SK-N-SH (cell line): ENCODE measurements at regions not wholly inside any gene's neighbourhood (a gene's known extent, or its start where the extent isn't known, plus 50 kb on each side); places are given as distances from the start of the nearest gene placed in this dataset.

Experiments used
- CTCF ChIA-PET: fragments of 300-600, 350-600 bp; formaldehyde crosslinking; extraction: SDS; loops from one replicate; lab custom pipeline; 2021; lab: Yijun Ruan, JAX
- POLR2A ChIA-PET: fragments of 350-600 bp; sonication (Branson Sonifier 250); formaldehyde crosslinking; extraction: SDS; loops from one replicate; lab custom pipeline; 2020; ENCODE audit warnings: antibody characterized with exemption, inconsistent platforms; lab: Yijun Ruan, JAX
- DNase-seq: peaks from one replicate; pipeline ENCODE4 v3.0.0; 2012
- H2AFZ ChIP-seq: fragments of 200-600 bp; sonication (generic); 2 replicates; pipeline ENCODE4 v1.8.1; 2016; ENCODE audit warnings: antibody characterized with exemption, mild to moderate bottlenecking, low read depth
- H3F3A ChIP-seq: fragments of 200-600 bp; sonication (generic); replicated peaks from 2 replicates; pipeline ENCODE3; 2016; ENCODE audit warnings: antibody characterized with exemption, mild to moderate bottlenecking; ENCODE audit not compliant: insufficient read depth
- H3K27ac ChIP-seq, 2 experiments: fragments of 200-500 bp in 1 of 2; fragments of 200-600 bp in 1 of 2; sonication (Bioruptor generic) in 1 of 2; sonication (generic), shearing (Covaris generic) in 1 of 2; 2 replicates each; pipeline versions ENCODE4 v1.5.1 to v1.6.1; 2014 to 2016; ENCODE audit warnings: low read depth in 2 of 2, inconsistent platforms in 1 of 2, low read length in 1 of 2, mild to moderate bottlenecking in 1 of 2, mixed read lengths in 1 of 2
- H3K27me3 ChIP-seq: fragments of 200-600 bp; sonication (generic), shearing (Covaris generic); 2 replicates; pipeline ENCODE4 v1.6.1; 2016; ENCODE audit warnings: mixed run types; ENCODE audit not compliant: insufficient read depth
- H3K36me3 ChIP-seq, 2 experiments: fragments of 200-500 bp in 1 of 2; fragments of 200-600 bp in 1 of 2; sonication (Bioruptor generic) in 1 of 2; sonication (generic) in 1 of 2; replicated peaks in 1 of 2; 2 replicates each; pipeline versions ENCODE3 to v1.5.1; 2014 to 2016; ENCODE audit warnings: low read length in 1 of 2, mild to moderate bottlenecking in 1 of 2; ENCODE audit not compliant: insufficient read depth in 2 of 2, control insufficient read depth in 1 of 2
- H3K4me1 ChIP-seq, 2 experiments: fragments of 200-500 bp in 1 of 2; fragments of 200-600 bp in 1 of 2; sonication (Bioruptor generic) in 1 of 2; sonication (generic), shearing (Covaris generic) in 1 of 2; 2 replicates each; pipeline versions ENCODE4 v1.5.1 to v1.6.1; 2014 to 2016; ENCODE audit warnings: low read depth in 1 of 2, low read length in 1 of 2, mixed run types in 1 of 2; ENCODE audit not compliant: insufficient read depth in 2 of 2, control insufficient read depth in 1 of 2
- H3K4me2 ChIP-seq: fragments of 200-600 bp; sonication (generic), shearing (Covaris generic); 2 replicates; pipeline ENCODE4 v1.6.1; 2017; ENCODE audit warnings: mixed run types
- H3K4me3 ChIP-seq, 2 experiments: fragments of 200-500 bp in 1 of 2; fragments of 200-600 bp in 1 of 2; sonication (Bioruptor generic) in 1 of 2; sonication (generic), shearing (Covaris generic) in 1 of 2; 2 replicates each; pipeline versions ENCODE4 v1.5.1 to v1.8.1; 2014 to 2016; ENCODE audit warnings: low read depth in 2 of 2, inconsistent platforms in 1 of 2, low read length in 1 of 2, mild to moderate bottlenecking in 1 of 2, mixed read lengths in 1 of 2, moderate library complexity in 1 of 2
- H3K79me2 ChIP-seq: fragments of 200-600 bp; sonication (generic); 2 replicates; pipeline ENCODE4 v1.8.1; 2017; ENCODE audit warnings: mild to moderate bottlenecking; ENCODE audit not compliant: insufficient read depth
- H3K9ac ChIP-seq: fragments of 200-600 bp; sonication (generic); 2 replicates; pipeline ENCODE4 v1.6.1; 2017; ENCODE audit warnings: mixed run types
- H3K9me2 ChIP-seq: fragments of 200-600 bp; sonication (generic); 2 replicates; pipeline ENCODE4 v1.6.1; 2017; ENCODE audit warnings: mixed run types
- H3K9me3 ChIP-seq: fragments of 200-600 bp; sonication (generic); 2 replicates; pipeline ENCODE4 v1.6.1; 2017; ENCODE audit warnings: mixed run types, mild to moderate bottlenecking, moderate library complexity
- H4K20me1 ChIP-seq: fragments of 200-600 bp; sonication (generic); 2 replicates; pipeline ENCODE4 v1.6.1; 2017; ENCODE audit warnings: mild to moderate bottlenecking, mixed run types; ENCODE audit not compliant: insufficient read depth
- CHD2 ChIP-seq: fragments of 150-350 bp; IDR thresholded peaks from 2 replicates; pipeline ENCODE4 v1.6.1; 2018; ENCODE audit warnings: low read length; ENCODE audit not compliant: partially characterized antibody
- ELF1 ChIP-seq: IDR thresholded peaks from 2 replicates; pipeline ENCODE4 v1.4.0; 2012
- EZH2phosphoT487 ChIP-seq: fragments of 200-600 bp; sonication (generic); IDR thresholded peaks from 2 replicates; pipeline ENCODE4 v1.6.1; 2017; ENCODE audit warnings: low read depth, mixed run types, mild to moderate bottlenecking, antibody characterized with exemption, moderate library complexity, borderline replicate concordance
- FOSL2 ChIP-seq: IDR thresholded peaks from 2 replicates; pipeline ENCODE4 v1.4.0; 2012; ENCODE audit warnings: low read depth, mild to moderate bottlenecking, moderate library complexity, borderline replicate concordance
- FOXM1 ChIP-seq: IDR thresholded peaks from 2 replicates; pipeline ENCODE4 v1.4.0; 2012; ENCODE audit warnings: low read depth, mild to moderate bottlenecking
- GABPA ChIP-seq: IDR thresholded peaks from 2 replicates; pipeline ENCODE4 v1.4.0; 2012; ENCODE audit warnings: low read depth, mild to moderate bottlenecking
- GATA2 ChIP-seq: sonication (generic); formaldehyde crosslinking; IDR thresholded peaks from 2 replicates; pipeline ENCODE4 v1.5.0; 2020; ENCODE audit warnings: mild to moderate bottlenecking, missing genetic modification reagents
- JUND ChIP-seq: IDR thresholded peaks from 2 replicates; pipeline ENCODE4 v1.4.0; 2012
- MEF2A ChIP-seq: IDR thresholded peaks from 2 replicates; pipeline ENCODE4 v1.4.0; 2012; ENCODE audit warnings: low read depth, borderline replicate concordance
- MXI1 ChIP-seq: IDR thresholded peaks from 2 replicates; pipeline ENCODE4 v1.6.1; 2012; ENCODE audit warnings: mild to moderate bottlenecking, low read depth, low read length, improper control_type of control experiment
- NFIC ChIP-seq: IDR thresholded peaks from 2 replicates; pipeline ENCODE4 v1.4.0; 2012; ENCODE audit warnings: borderline replicate concordance
- POLR2AphosphoS5 ChIP-seq: IDR thresholded peaks from 2 replicates; pipeline ENCODE4 v1.6.1; 2012; ENCODE audit warnings: low read depth, low read length
- RAD21 ChIP-seq: IDR thresholded peaks from 2 replicates; pipeline ENCODE4 v1.6.1; 2012; ENCODE audit warnings: mild to moderate bottlenecking, low read length
- RFX5 ChIP-seq: IDR thresholded peaks from 2 replicates; pipeline ENCODE4 v1.6.1; 2012; ENCODE audit warnings: mild to moderate bottlenecking, improper control_type of control experiment, low read length
- SIN3A ChIP-seq: IDR thresholded peaks from 2 replicates; pipeline ENCODE4 v1.6.1; 2012; ENCODE audit warnings: low read depth, mild to moderate bottlenecking, low read length, moderate library complexity, borderline replicate concordance
- TAF1 ChIP-seq: IDR thresholded peaks from 2 replicates; pipeline ENCODE4 v1.6.1; 2012; ENCODE audit warnings: low read depth, mild to moderate bottlenecking, low read length, moderate library complexity, borderline replicate concordance
- TCF12 ChIP-seq: IDR thresholded peaks from 2 replicates; pipeline ENCODE4 v1.4.0; 2012
- USF1 ChIP-seq: IDR thresholded peaks from 2 replicates; pipeline ENCODE4 v1.4.0; 2012; ENCODE audit warnings: low read depth, borderline replicate concordance
- YY1 ChIP-seq: IDR thresholded peaks from 2 replicates; pipeline ENCODE4 v1.4.0; 2012; ENCODE audit warnings: low read depth, mild to moderate bottlenecking
- WGBS: methylation state at CpG from one replicate; pipeline ENCODE4 v1.1.6; 2017; ENCODE audit warnings: low lambda C conversion rate; 5-methylcytosine and 5-hydroxymethylcytosine counted together
- TF ChIP-seq, protein P1 (sequence below): fragments of 150-350 bp; IDR thresholded peaks from 2 replicates; pipeline ENCODE4 v1.6.1; 2016; ENCODE audit warnings: mild to moderate bottlenecking, low read depth, low read length

GRCh38 chr11:80827781-80828180, 1387.0 kb upstream of the TENM4 start:
- Histone ChIP-seq H3K27me3 (no peaks in the 10 kb centered on the region), H3K79me2 (no peaks in the 10 kb centered on the region), H3K4me2 (no peak overlapping the region), H3K4me3 (no peak overlapping the region), H3K9me2 (no peaks in the 10 kb centered on the region), H2AFZ (no peak overlapping the region), H3K27ac (no peak overlapping the region), H4K20me1 (no peaks in the 10 kb centered on the region), H3F3A (no peaks in the 10 kb centered on the region), H3K9me3 (no peaks in the 10 kb centered on the region), H3K4me1 (no peaks in the 10 kb centered on the region; a peak in 1 of 4 replicates), H3K9ac (no peak overlapping the region), H3K36me3 (no peaks in the 10 kb centered on the region)
- TF ChIP-seq ELF1 (no peak), YY1 (no peak), SIN3A (no peak), JUND (no peak), POLR2AphosphoS5 (no peak), EZH2phosphoT487 (no peak), TCF12 (no peak), FOSL2 (no peak)
- no peak for DNase-seq
- ChIA-PET POLR2A (no interaction called here), CTCF (no interaction called here)
- 17% methylated on average over 3 of the region's 3 CpGs for WGBS

GRCh38 chr11:80826808-80827207, 1386.0 kb upstream of the TENM4 start:
- Histone ChIP-seq H3K36me3 (no peaks in the 10 kb centered on the region), H3F3A (no peaks in the 10 kb centered on the region), H3K79me2 (no peaks in the 10 kb centered on the region), H4K20me1 (no peaks in the 10 kb centered on the region), H2AFZ (no peak overlapping the region), H3K9me2 (no peaks in the 10 kb centered on the region), H3K4me2 (no peak overlapping the region), H3K9me3 (no peaks in the 10 kb centered on the region), H3K9ac (no peak overlapping the region), H3K27ac (no peak overlapping the region), H3K4me3 (no peak overlapping the region), H3K27me3 (no peaks in the 10 kb centered on the region), H3K4me1 (peaks cover 0 to 3% of the 10 kb centered on the region in 2 experiments; a peak in 2 of 4 replicates)
- CTCF ChIA-PET: interaction anchor here (0.6 kb wide), 1 partner anchor 171 kb away, joined by 3 read pairs; no protein-coding TSS in a partner anchor
- WGBS: 21% methylated on average over 2 of the region's 2 CpGs
- TF ChIP-seq FOXM1: no peak
- no peak for TF ChIP-seq CHD2
- TF ChIP-seq GATA2 (CRISPR knock-in tag): no peak; the same call in 1 of the 2 replicates
- TF ChIP-seq GABPA: no peak
- no peak for TF ChIP-seq RAD21
- no peak for TF ChIP-seq NFIC
- no peak for TF ChIP-seq MXI1
- TF ChIP-seq TCF12: no peak
- TF ChIP-seq ELF1: no peak
- no peak for TF ChIP-seq USF1
- TF ChIP-seq JUND: no peak
- TF ChIP-seq EZH2phosphoT487: no peak
- TF ChIP-seq MEF2A: no peak
- no peak for TF ChIP-seq TAF1
- TF ChIP-seq, protein P1, sequence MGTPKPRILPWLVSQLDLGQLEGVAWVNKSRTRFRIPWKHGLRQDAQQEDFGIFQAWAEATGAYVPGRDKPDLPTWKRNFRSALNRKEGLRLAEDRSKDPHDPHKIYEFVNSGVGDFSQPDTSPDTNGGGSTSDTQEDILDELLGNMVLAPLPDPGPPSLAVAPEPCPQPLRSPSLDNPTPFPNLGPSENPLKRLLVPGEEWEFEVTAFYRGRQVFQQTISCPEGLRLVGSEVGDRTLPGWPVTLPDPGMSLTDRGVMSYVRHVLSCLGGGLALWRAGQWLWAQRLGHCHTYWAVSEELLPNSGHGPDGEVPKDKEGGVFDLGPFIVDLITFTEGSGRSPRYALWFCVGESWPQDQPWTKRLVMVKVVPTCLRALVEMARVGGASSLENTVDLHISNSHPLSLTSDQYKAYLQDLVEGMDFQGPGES: no peak
- no peak for TF ChIP-seq YY1
- no peak for TF ChIP-seq POLR2AphosphoS5
- TF ChIP-seq RFX5: no peak
- DNase-seq: no peak
- POLR2A ChIA-PET: no interaction called here
